ENCODE measurements at regions not wholly inside any gene's neighbourhood (a gene's known extent, or its start where the extent isn't known, plus 50 kb on each side); places are given as distances from the start of the nearest gene placed in this dataset.

GRCh38 chr14:84028080-84028604 lies 1501.8 kb upstream of the FLRT2 start:
- in situ Hi-C loops (cut with MboI; ENCODE audit: low sequenced_read_pairs, unreplicated experiment), result no loop called here
- TF ChIP-seq CTCF (IDR thresholded peaks at IDR 0.05; ENCODE audit: borderline replicate concordance, control extremely low read depth, extremely low read depth, insufficient read depth, missing control alignments), result no peak
- no peak for DNase-seq (ENCODE audit: low spot score)

- DNase-seq (ENCODE audit: low spot score), result no peak
- TF ChIP-seq CTCF (IDR thresholded peaks at IDR 0.05; ENCODE audit: borderline replicate concordance, control extremely low read depth, extremely low read depth, insufficient read depth, missing control alignments), result no peak
- in situ Hi-C loops (cut with MboI; ENCODE audit: low sequenced_read_pairs, unreplicated experiment), result no loop called here
Observed at GRCh38 chr14:84029246-84029645, 1500.7 kb upstream of the FLRT2 start.

GRCh38 chr14:84029720-84030119 lies 1500.2 kb upstream of the FLRT2 start:
- no peak for TF ChIP-seq CTCF (IDR thresholded peaks at IDR 0.05; ENCODE audit: borderline replicate concordance, control extremely low read depth, extremely low read depth, insufficient read depth, missing control alignments)
- DNase-seq (ENCODE audit: low spot score), result no peak
- in situ Hi-C loops (cut with MboI; ENCODE audit: low sequenced_read_pairs, unreplicated experiment), result no loop called here

- in situ Hi-C loops (cut with MboI; ENCODE audit: low sequenced_read_pairs, unreplicated experiment), result no loop called here
- TF ChIP-seq CTCF (IDR thresholded peaks at IDR 0.05; ENCODE audit: borderline replicate concordance, control extremely low read depth, extremely low read depth, insufficient read depth, missing control alignments), result no peak
- no peak for DNase-seq (ENCODE audit: low spot score)
Observed at GRCh38 chr14:84036840-84037239, 1493.1 kb upstream of the FLRT2 start.

GRCh38 chr14:84037593-84037992 lies 1492.4 kb upstream of the FLRT2 start:
- TF ChIP-seq CTCF (IDR thresholded peaks at IDR 0.05; ENCODE audit: borderline replicate concordance, control extremely low read depth, extremely low read depth, insufficient read depth, missing control alignments), result no peak
- in situ Hi-C loops (cut with MboI; ENCODE audit: low sequenced_read_pairs, unreplicated experiment), result no loop called here
- no peak for DNase-seq (ENCODE audit: low spot score)

GRCh38 chr14:84040101-84040500 lies 1489.8 kb upstream of the FLRT2 start:
- no peak for TF ChIP-seq CTCF (IDR thresholded peaks at IDR 0.05; ENCODE audit: borderline replicate concordance, control extremely low read depth, extremely low read depth, insufficient read depth, missing control alignments)
- in situ Hi-C loops (cut with MboI; ENCODE audit: low sequenced_read_pairs, unreplicated experiment), result no loop called here
- no peak for DNase-seq (ENCODE audit: low spot score)

GRCh38 chr14:84041421-84041820 lies 1488.5 kb upstream of the FLRT2 start:
- no peak for DNase-seq (ENCODE audit: low spot score)
- in situ Hi-C loops (cut with MboI; ENCODE audit: low sequenced_read_pairs, unreplicated experiment), result no loop called here
- no peak for TF ChIP-seq CTCF (IDR thresholded peaks at IDR 0.05; ENCODE audit: borderline replicate concordance, control extremely low read depth, extremely low read depth, insufficient read depth, missing control alignments)

Data from GM13976 (cell line).